AG04450 (cell line): ENCODE measurements at regions not wholly inside any gene's neighbourhood (a gene's known extent, or its start where the extent isn't known, plus 50 kb on each side); places are given as distances from the start of the nearest gene placed in this dataset.

Source experiments
- CTCF ChIA-PET: fragments of 300-600, 350-600 bp; formaldehyde crosslinking; extraction: SDS; loops from one replicate; lab custom pipeline; 2022; ENCODE audit warnings: antibody characterized with exemption, inconsistent platforms; lab: Charles Lee
- POLR2A ChIA-PET: fragments of 350-600 bp; formaldehyde crosslinking; extraction: SDS; loops from one replicate; lab custom pipeline; 2021; ENCODE audit warnings: antibody characterized with exemption, inconsistent platforms; lab: Yijun Ruan, JAX
- DNase-seq: peaks from one replicate; pipeline ENCODE4 v3.0.0-alpha.2; 2011; ENCODE audit warnings: low read depth, low spot score
- H3K27ac ChIP-seq: one replicate; pipeline ENCODE4 v1.5.1; 2012; ENCODE audit warnings: low read depth, low read length, control low read depth
- H3K27me3 ChIP-seq: one replicate; pipeline ENCODE4 v1.6.0; 2012; ENCODE audit warnings: low read length; ENCODE audit not compliant: control insufficient read depth, insufficient read depth
- H3K4me3 ChIP-seq: 2 replicates; pipeline ENCODE4 v1.5.1; 2011; ENCODE audit warnings: mild to moderate bottlenecking, low read depth, low read length, control low read depth
- H3K9me3 ChIP-seq: 2 replicates; pipeline ENCODE4 v1.5.1; 2012; ENCODE audit warnings: low read length; ENCODE audit not compliant: control insufficient read depth, insufficient read depth
- CTCF ChIP-seq: IDR thresholded peaks from 2 replicates; pipeline ENCODE4 v1.5.1; 2011; ENCODE audit warnings: low read depth, low read length, control low read depth, inconsistent platforms

- no peak for TF ChIP-seq CTCF
- Histone ChIP-seq H3K4me3 (no peak overlapping the region), H3K27me3 (peaks cover 2% of the 10 kb centered on the region), H3K9me3 (no peaks in the 10 kb centered on the region), H3K27ac (no peak overlapping the region)
- POLR2A ChIA-PET, result no interaction called here
- no peak for DNase-seq
- CTCF ChIA-PET, result no interaction called here
These were observed 254.4 kb downstream of the SLC4A3 start for GRCh38 chr2:219881851-219882250.

- ChIA-PET CTCF (interaction anchor here (0.6 to 1.6 kb wide), 2 partner anchors 338 to 1497 kb away, joined by 3 to 4 read pairs; no protein-coding TSS in a partner anchor), POLR2A (no interaction called here)
- Histone ChIP-seq H3K27ac (no peak overlapping the region), H3K27me3 (peaks cover 2% of the 10 kb centered on the region), H3K4me3 (no peak overlapping the region), H3K9me3 (no peaks in the 10 kb centered on the region)
- DNase-seq, result no peak
- TF ChIP-seq CTCF, result peak; percentile 46
These were observed 259.2 kb downstream of the SLC4A3 start for GRCh38 chr2:219886615-219887014.

- TF ChIP-seq CTCF, result no peak
- H3K27ac ChIP-seq, result no peak overlapping the region
- ChIA-PET POLR2A (no interaction called here), CTCF (interaction anchor here (0.7 to 1.6 kb wide), 2 partner anchors 108 to 336 kb away, joined by 3 to 4 read pairs; no protein-coding TSS in a partner anchor)
- no peak for DNase-seq
- peaks cover 2% of the 10 kb centered on the region for H3K27me3 ChIP-seq
- no peaks in the 10 kb centered on the region for H3K9me3 ChIP-seq
- H3K4me3 ChIP-seq, result no peak overlapping the region
These were observed 260.4 kb downstream of the SLC4A3 start for GRCh38 chr2:219887870-219888269.

- H3K9me3 ChIP-seq, result no peaks in the 10 kb centered on the region
- TF ChIP-seq CTCF, result no peak
- no peak for DNase-seq
- no peaks in the 10 kb centered on the region for H3K27me3 ChIP-seq
- H3K4me3 ChIP-seq, result no peak overlapping the region
- no peak overlapping the region for H3K27ac ChIP-seq
- POLR2A ChIA-PET, result no interaction called here
- CTCF ChIA-PET, result no interaction called here
These were observed 266.1 kb downstream of the SLC4A3 start for GRCh38 chr2:219893541-219893940.

- Histone ChIP-seq H3K9me3 (no peaks in the 10 kb centered on the region), H3K27ac (no peak overlapping the region), H3K4me3 (no peak overlapping the region), H3K27me3 (no peaks in the 10 kb centered on the region)
- CTCF ChIA-PET, result interaction anchor here (0.6 kb wide), 1 partner anchor 1110 kb away, joined by 3 read pairs; no protein-coding TSS in a partner anchor
- POLR2A ChIA-PET, result no interaction called here
- DNase-seq, result no peak
- no peak for TF ChIP-seq CTCF
These were observed 270.0 kb downstream of the SLC4A3 start for GRCh38 chr2:219897456-219897855.
